Urinary bladder (tissue), 3 donors: ENCODE measurements at regions not wholly inside any gene's neighbourhood (a gene's known extent, or its start where the extent isn't known, plus 50 kb on each side); places are given as distances from the start of the nearest gene placed in this dataset.

Experiments used
- DNase-seq: peaks from one replicate; pipeline ENCODE4 v3.0.0-alpha.2; 2015; ENCODE audit errors: extremely low spot score
- H3K27ac ChIP-seq: one replicate; pipeline ENCODE4 v1.5.1; 2013; ENCODE audit warnings: low read depth, mild to moderate bottlenecking, moderate library complexity
- H3K36me3 ChIP-seq: one replicate; pipeline ENCODE4 v1.6.1; 2013; ENCODE audit warnings: mild to moderate bottlenecking, moderate library complexity; ENCODE audit not compliant: insufficient read depth
- H3K4me1 ChIP-seq: one replicate; pipeline ENCODE4 v1.6.1; 2013; ENCODE audit warnings: mild to moderate bottlenecking, moderate library complexity; ENCODE audit not compliant: insufficient read depth
- H3K4me3 ChIP-seq: one replicate; pipeline ENCODE4 v1.5.1; 2013; ENCODE audit warnings: low read depth, low read length
- WGBS: extraction: QIAGEN DNeasy Blood & Tissue Kit; methylation state at CpG from one replicate; pipeline ENCODE4 v1.1.7; 2013; 5-methylcytosine and 5-hydroxymethylcytosine counted together
- donor health status: healthy with polysubstance abuse.
- donor health status: healthy.

DNA sequence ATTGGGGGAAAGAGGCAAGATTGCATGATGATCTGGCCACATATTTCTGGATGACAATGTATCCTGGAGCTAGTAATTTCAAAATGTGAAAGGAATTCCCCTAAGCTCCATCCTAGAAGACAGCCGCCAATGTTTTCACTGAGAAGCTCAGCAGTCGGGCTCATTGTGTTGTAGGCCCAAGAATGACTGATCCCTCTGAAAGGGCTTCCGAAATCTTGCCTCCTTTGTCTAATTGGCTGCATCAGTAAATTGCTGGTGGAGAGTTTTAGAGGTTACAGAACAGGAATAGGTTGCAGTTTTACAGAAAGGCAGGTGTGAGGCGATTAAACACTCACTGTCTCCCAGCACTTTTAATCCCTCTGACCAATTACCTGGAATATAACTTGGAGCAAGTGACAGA lies 464.1 kb upstream of the SALL1 start:
- WGBS = 91% methylated on average over 4 of the region's 4 CpGs
- H3K4me1 ChIP-seq = no peaks in the 10 kb centered on the region
- DNase-seq = no peak

DNA sequence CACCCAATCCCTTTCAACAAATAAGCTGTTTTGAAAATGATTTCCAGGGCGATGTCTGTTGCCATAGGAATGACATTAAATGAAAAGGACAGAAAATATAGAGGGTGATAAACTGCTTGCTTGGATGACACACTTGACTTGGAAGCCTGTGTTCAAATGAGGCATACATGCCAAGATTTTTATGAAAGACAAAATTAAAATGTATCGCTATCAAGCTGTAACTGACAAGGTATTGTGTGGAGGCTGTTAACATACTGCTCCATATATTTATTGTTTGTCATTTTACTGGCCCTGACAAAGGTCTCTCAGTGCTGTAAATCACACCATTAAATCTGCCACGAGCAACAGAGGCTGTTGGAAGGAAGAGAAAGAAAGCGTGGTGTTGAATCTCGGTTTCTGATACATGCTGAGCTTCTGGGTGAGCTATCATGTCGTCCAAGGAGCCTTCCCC lies 456.2 kb upstream of the SALL1 start:
- Histone ChIP-seq H3K27ac (no peak overlapping the region), H3K4me3 (no peak overlapping the region), H3K4me1 (no peaks in the 10 kb centered on the region), H3K36me3 (no peaks in the 10 kb centered on the region)
- DNase-seq = no peak
- WGBS = 27% methylated on average over 6 of the region's 6 CpGs

More for the DNA sequence above, 464.1 kb upstream of the SALL1 start:
- no peak overlapping the region for H3K4me3 ChIP-seq
- H3K27ac ChIP-seq = no peak overlapping the region
- H3K36me3 ChIP-seq = no peaks in the 10 kb centered on the region

DNA sequence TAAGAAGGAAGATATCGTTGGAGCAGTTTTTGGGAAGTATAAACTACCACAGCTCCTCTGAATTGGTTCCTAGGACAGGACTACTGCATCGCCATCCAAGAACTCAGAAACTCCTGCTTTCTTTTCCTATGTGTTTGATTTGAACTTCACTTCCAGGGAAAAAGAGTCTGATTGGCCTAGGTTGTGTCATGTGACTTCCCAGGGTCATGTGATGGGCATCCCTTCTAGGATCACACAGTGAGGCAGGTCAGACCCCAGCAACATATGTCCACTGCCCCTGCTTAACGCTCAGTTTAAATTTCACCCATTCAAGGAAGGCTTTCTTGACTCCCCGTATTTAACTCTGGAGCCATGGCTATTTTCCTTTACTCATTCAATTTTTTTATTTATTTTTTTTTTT lies 445.2 kb upstream of the SALL1 start:
- H3K27ac ChIP-seq = no peak overlapping the region
- H3K36me3 ChIP-seq = no peaks in the 10 kb centered on the region
- H3K4me3 ChIP-seq = no peak overlapping the region
- WGBS = 94% methylated on average over 4 of the region's 4 CpGs
- H3K4me1 ChIP-seq = no peaks in the 10 kb centered on the region
- no peak for DNase-seq

DNA sequence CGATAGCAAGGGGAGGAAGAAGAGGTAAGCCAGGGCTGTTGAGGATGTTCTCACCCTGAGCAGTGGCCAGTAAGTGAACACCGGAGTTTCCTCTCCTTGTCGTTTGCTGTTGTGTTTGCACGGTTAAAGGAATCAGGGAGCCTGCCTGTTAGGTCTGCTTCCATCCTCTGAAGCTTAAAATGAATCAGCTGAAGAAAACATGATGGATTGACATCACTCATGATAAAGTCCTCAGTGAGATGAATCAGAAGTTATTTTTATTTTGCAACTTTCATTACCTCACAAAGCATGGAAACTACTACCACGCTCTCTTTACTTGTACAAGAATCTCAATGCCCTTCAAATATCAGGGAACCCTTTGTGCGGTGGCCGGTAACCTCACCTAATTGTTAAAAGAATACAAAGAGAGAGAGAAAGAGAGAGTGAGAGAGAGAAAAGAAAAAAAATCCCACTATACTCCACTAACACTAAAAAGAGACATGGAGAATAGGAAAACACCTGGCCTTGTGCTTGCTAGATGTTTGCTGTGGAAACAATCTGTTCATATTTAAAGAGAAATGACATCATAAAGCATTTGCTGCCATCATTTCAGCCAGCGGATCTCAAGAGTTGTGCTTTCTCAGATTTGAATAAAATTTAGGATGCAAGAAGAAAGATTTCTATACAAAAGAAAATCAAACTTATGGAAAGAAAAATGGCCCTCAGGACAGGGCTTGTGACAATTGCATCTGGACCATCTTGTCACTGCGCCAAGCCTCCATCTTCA lies 441.6 kb upstream of the SALL1 start:
- Histone ChIP-seq H3K4me1 (no peaks in the 10 kb centered on the region), H3K36me3 (no peaks in the 10 kb centered on the region), H3K4me3 (no peak overlapping the region), H3K27ac (no peak overlapping the region)
- 53% methylated on average over 9 of the region's 9 CpGs for WGBS
- no peak for DNase-seq

DNA sequence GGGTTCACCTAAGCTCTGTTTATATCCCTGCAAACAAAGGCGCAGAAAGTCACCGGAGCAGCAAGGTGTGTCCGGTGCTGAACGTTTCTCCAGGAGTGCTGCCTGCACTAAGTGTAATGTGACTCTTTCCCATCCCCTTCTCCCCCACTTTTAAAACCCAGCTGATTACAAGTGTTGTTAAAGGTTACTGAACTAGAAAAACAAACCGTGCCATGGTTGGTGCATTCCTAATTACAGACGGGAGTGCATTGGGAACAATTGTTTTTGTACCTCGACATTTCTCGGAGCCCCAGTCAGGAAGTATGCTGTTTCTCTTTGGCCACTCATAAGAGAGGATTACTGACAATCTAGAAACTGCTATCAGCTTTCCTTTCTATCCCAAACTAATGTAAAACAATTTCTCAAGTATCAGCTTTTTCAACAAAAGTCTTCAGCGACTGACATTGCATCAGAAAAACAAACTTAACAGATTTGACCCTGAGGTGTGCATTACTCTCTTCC lies 441.0 kb upstream of the SALL1 start:
- Histone ChIP-seq H3K4me1 (no peaks in the 10 kb centered on the region), H3K27ac (no peak overlapping the region), H3K4me3 (no peak overlapping the region), H3K36me3 (no peaks in the 10 kb centered on the region)
- WGBS = 9% methylated on average over 9 of the region's 9 CpGs
- DNase-seq = no peak

DNA sequence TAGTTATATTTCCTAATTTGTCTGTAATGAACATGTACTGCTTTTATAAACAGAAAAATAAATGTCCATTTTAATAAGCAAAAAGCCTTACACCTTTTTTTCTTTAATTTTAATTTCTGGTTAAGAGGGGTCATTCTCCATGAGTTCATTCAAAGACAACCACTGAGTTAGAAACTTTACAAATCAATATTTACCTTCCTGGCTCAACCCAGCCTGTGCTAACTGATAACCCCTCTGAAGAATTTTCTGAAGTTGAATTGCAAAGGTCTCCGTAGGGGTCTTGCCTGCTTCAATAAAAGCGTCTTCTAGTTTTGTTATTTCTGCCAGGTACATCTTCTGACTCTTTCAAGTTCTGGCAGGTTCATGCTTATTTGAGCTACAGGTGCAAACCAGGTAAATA lies 440.4 kb upstream of the SALL1 start:
- Histone ChIP-seq H3K4me3 (no peak overlapping the region), H3K27ac (no peak overlapping the region), H3K36me3 (no peaks in the 10 kb centered on the region), H3K4me1 (no peaks in the 10 kb centered on the region)
- no peak for DNase-seq
- WGBS = 20% methylated on average over 2 of the region's 2 CpGs

DNA sequence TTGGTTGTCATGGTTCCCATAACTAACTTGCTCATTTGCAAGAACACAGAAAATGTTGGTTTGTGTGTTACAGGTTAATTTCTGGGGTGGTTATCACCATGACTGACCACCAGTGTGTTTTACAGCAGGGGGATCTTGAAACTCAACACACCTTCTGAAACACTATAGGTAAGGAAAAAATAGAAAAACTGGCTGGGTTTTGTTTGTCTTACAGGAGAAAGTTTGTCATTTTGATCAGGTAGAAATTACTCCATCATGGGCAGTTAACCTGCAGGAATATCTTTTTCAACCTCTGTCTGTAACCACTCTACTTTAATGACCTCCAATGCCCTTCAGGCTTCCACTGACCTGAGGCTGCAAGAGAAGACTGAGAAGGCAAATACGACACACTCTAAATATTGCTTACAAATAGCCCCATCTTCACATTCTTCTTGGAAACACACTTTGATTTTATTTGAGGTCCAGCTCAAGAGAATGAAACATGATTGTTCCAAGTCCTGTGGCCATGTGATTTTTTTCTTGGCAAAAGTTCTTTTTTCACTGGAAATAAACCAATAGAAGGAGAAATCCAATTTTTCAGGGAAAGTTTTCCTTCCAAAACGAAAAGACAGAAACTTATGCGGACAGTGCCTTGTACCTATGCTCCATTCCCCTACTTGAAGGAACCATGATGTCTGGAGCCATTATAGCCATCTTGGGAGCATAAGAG lies 428.7 kb upstream of the SALL1 start:
- WGBS = 68% methylated on average over 3 of the region's 3 CpGs
- H3K4me1 ChIP-seq = no peaks in the 10 kb centered on the region
- no peak for DNase-seq
- H3K36me3 ChIP-seq = no peaks in the 10 kb centered on the region
- no peak overlapping the region for H3K27ac ChIP-seq
- H3K4me3 ChIP-seq = no peak overlapping the region

DNA sequence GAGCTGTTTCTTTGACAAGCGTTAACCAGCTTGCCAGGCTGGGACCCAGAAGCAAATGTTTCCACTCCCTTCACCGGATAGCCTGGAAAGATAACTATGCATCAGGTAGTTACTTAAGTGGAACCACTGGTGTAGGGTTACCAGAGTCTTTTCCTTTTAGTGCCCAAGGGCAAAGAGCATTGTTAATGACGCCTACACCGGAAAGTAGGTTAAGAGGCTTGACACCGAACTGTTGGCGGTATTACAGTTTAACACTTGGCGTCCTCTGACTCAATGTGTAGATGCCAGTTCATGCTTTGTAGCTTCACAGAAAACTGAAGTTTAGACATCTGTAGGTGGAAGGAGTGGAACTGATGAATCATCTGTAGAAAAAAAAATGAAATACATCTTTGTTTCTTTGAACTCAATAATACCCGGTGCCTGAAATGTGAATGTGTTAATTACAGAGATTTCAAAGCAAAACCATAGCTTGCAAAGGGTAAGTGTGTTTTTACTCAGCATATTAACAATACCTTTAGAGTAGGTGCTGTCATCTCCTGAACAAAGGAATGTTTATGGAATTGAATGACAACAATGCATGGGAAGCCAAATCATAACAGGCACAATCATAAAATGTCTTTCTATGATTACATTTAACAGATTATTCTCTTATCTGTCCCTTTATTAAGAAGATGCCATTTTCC lies 426.7 kb upstream of the SALL1 start:
- DNase-seq = no peak
- WGBS = 28% methylated on average over 8 of the region's 8 CpGs
- H3K4me1 ChIP-seq = no peaks in the 10 kb centered on the region
- no peaks in the 10 kb centered on the region for H3K36me3 ChIP-seq
- no peak overlapping the region for H3K27ac ChIP-seq
- no peak overlapping the region for H3K4me3 ChIP-seq

DNA sequence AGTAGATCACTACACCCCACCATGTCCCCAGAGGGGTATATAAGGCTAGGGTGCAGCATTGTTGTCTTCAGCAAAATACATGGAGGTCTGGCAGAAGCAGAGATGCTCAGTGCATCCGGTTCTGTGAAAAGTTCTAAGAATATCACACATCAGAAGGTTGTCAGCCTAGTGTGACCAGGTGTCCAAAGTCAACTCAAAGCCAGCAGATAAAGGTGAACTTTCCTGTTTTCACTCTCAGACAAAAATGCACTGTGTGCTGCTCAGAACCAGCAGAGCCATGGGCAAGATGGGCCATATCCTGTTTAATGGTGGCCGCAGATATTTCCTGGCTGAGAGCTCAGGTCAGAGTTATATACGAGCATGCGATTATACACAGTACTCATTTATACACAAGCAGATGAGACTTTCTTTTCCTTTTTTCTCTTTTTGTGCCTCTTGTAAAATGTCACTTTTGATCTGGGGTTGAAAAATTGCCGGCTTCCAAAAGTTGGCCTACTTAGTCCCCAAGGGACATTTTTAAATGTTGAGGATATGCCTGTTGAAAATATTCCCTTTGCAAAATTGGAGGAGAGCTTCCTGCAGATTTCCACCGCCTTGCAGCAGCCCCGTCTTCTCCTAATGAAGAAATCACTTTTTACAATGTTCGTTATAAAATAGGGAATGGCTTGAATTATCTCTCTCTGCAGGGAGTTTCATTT lies 425.6 kb upstream of the SALL1 start:
- DNase-seq = no peak
- 69% methylated on average over 8 of the region's 8 CpGs for WGBS
- Histone ChIP-seq H3K4me3 (no peak overlapping the region), H3K36me3 (no peaks in the 10 kb centered on the region), H3K4me1 (no peaks in the 10 kb centered on the region), H3K27ac (no peak overlapping the region)

DNA sequence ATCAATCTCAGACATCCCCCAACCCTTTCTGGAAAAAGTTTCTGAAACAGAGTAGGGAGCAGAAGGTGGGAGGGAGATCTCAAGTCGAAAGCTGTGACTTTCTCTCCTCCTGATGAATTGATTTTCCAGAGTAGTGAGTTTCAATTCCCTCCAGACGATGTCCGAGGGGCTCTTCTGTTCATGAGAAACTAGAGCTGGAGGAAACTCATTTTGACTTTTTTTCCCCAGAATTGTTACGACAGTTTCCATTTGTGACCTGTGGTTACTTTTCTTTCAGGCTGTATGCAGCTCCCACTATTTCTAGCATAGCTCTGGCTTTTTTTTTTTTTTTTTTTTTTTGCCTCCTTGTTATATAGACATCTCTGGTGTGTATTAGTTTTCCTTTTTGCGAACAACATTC lies 422.1 kb upstream of the SALL1 start:
- H3K4me1 ChIP-seq = no peaks in the 10 kb centered on the region
- DNase-seq = no peak
- no peaks in the 10 kb centered on the region for H3K36me3 ChIP-seq
- H3K27ac ChIP-seq = no peak overlapping the region
- 78% methylated on average over 5 of the region's 5 CpGs for WGBS
- no peak overlapping the region for H3K4me3 ChIP-seq

DNA sequence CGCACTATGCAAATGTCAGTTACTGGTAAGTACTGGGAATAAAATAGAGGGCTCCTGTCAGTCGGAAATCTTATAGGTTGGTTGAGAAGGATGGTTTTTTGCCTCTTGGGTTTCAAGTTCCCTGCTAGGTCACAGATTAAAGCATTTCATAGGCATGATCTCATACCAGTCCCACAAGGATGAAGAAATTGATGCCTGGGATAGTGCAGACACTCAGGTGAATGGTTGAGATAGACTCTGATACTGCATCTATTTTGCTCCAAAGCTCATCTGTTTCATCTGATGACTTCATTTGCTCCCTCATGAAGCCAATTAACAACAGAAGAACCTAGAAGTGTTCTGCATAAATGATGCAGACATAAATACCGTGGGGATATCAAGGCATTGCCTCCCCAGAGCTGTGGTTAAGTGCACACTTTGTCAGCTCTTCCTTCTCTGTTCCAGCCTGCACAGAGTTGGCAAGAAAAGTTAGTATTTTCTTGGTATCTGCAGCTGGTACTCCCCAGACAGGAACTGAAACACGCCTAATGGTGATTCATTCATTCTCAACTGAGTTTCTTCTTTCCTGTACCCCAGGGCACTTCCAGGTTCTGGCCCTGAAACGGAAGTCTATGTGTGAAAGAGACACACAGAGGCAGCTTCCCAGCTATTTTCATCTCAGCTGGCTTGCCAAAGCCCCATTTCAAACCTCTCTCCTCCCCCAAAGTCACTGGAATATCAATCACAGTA lies 418.3 kb upstream of the SALL1 start:
- Histone ChIP-seq H3K4me1 (no peaks in the 10 kb centered on the region), H3K4me3 (no peak overlapping the region), H3K27ac (no peak overlapping the region), H3K36me3 (no peaks in the 10 kb centered on the region)
- 73% methylated on average over 5 of the region's 5 CpGs for WGBS
- no peak for DNase-seq

DNA sequence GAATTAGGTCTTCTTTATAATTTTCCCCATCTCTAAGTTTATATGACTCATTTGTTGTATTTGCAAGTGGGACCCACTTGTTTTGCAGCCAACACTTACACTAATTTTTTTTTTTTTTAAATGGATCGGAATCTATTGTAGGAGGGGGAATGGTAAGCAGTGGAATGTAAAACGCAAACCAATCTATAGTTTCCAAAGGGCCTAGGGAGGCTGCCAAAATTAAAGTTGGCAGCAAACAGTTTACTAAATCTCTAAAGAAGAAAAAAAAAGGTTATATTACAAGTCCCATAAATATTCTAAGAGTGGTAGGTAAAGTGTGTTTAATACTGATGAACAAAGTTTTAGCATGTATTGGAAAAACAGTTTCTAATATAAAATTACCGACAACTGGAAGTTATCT lies 416.8 kb upstream of the SALL1 start:
- Histone ChIP-seq H3K36me3 (no peaks in the 10 kb centered on the region), H3K27ac (no peak overlapping the region), H3K4me1 (no peaks in the 10 kb centered on the region), H3K4me3 (no peak overlapping the region)
- 63% methylated on average over 3 of the region's 3 CpGs for WGBS
- DNase-seq = no peak

DNA sequence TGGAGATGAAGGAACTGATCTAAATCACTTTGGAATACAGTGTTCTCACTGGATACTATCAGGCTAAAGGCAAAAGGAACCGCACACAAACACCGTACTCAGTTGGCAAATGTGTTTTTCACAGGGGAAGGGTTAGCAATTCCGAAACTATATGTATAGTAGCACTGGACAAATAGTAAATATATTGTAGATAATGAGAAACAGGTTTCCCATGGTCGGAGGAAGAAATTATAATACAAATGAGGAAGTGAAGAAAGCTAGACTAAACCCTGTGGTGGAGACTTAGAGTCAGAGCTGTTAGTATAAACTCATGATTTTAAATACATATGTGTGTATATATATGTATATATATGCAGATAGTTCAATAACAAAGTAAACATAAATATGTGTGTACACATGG lies 414.1 kb upstream of the SALL1 start:
- H3K4me3 ChIP-seq = no peak overlapping the region
- H3K36me3 ChIP-seq = no peaks in the 10 kb centered on the region
- no peaks in the 10 kb centered on the region for H3K4me1 ChIP-seq
- DNase-seq = no peak
- no peak overlapping the region for H3K27ac ChIP-seq
- WGBS = 81% methylated on average over 4 of the region's 4 CpGs
